ENCODE measurements at regions not wholly inside any gene's neighbourhood (a gene's known extent, or its start where the extent isn't known, plus 50 kb on each side); places are given as distances from the start of the nearest gene placed in this dataset.

GRCh38 chr1:4215391-4215790, 315.3 kb upstream of the C1orf174 start:
- H4K20me1 ChIP-seq (ENCODE audit: low read depth, low read length): no peaks in the 10 kb centered on the region
- H3K79me2 ChIP-seq (ENCODE audit: insufficient read depth, low read length): no peaks in the 10 kb centered on the region
- no peaks in the 10 kb centered on the region for H3K36me3 ChIP-seq (ENCODE audit: low read length)
- no peak overlapping the region for H3K4me3 ChIP-seq (ENCODE audit: insufficient read depth, low read length, poor library complexity, severe bottlenecking)
- no peaks in the 10 kb centered on the region for H3K9me2 ChIP-seq (replicated peaks; ENCODE audit: insufficient read depth, low read length)
- no peak overlapping the region for H3K27ac ChIP-seq (ENCODE audit: low read depth, low read length)
- no peaks in the 10 kb centered on the region for H3K27me3 ChIP-seq (ENCODE audit: low read length)
- H3K4me2 ChIP-seq (ENCODE audit: low read depth, low read length, poor library complexity, severe bottlenecking): no peak overlapping the region
- no peak for TF ChIP-seq EZH2phosphoT487 (conservative IDR thresholded peaks at IDR 0.05; ENCODE audit: low read length)
- no peak overlapping the region for H3K9ac ChIP-seq (ENCODE audit: low read length)
- H3F3A ChIP-seq (ENCODE audit: insufficient read depth): no peaks in the 10 kb centered on the region
- H3K9me3 ChIP-seq (ENCODE audit: insufficient read depth, low read length): no peaks in the 10 kb centered on the region
- H2AFZ ChIP-seq (ENCODE audit: low read depth, low read length, severe bottlenecking): no peak overlapping the region

- Histone ChIP-seq H3K4me2 (ENCODE audit: low read depth, low read length, poor library complexity, severe bottlenecking) (no peak overlapping the region), H3K36me3 (ENCODE audit: low read length) (no peaks in the 10 kb centered on the region), H3K9me2 (replicated peaks; ENCODE audit: insufficient read depth, low read length) (no peaks in the 10 kb centered on the region), H3K27ac (ENCODE audit: low read depth, low read length) (no peak overlapping the region), H4K20me1 (ENCODE audit: low read depth, low read length) (no peaks in the 10 kb centered on the region), H3K27me3 (ENCODE audit: low read length) (no peaks in the 10 kb centered on the region), H3K9ac (ENCODE audit: low read length) (no peak overlapping the region), H3K4me3 (ENCODE audit: insufficient read depth, low read length, poor library complexity, severe bottlenecking) (no peak overlapping the region), H3K9me3 (ENCODE audit: insufficient read depth, low read length) (no peaks in the 10 kb centered on the region), H3F3A (ENCODE audit: insufficient read depth) (no peaks in the 10 kb centered on the region), H3K79me2 (ENCODE audit: insufficient read depth, low read length) (no peaks in the 10 kb centered on the region), H2AFZ (ENCODE audit: low read depth, low read length, severe bottlenecking) (no peak overlapping the region)
- TF ChIP-seq CTCF (IDR thresholded peaks at IDR 0.05; ENCODE audit: insufficient read depth, low read length, poor library complexity, severe bottlenecking) (no peak), EZH2phosphoT487 (conservative IDR thresholded peaks at IDR 0.05; ENCODE audit: low read length) (no peak)
These were observed 316.2 kb upstream of the C1orf174 start for GRCh38 chr1:4216231-4216630.

- TF ChIP-seq CTCF (IDR thresholded peaks at IDR 0.05; ENCODE audit: insufficient read depth, low read length, poor library complexity, severe bottlenecking) (no peak), EZH2phosphoT487 (conservative IDR thresholded peaks at IDR 0.05; ENCODE audit: low read length) (no peak)
- H3K36me3 ChIP-seq (ENCODE audit: low read length): no peaks in the 10 kb centered on the region
- no peak overlapping the region for H3K9ac ChIP-seq (ENCODE audit: low read length)
- H3K9me2 ChIP-seq (replicated peaks; ENCODE audit: insufficient read depth, low read length): no peaks in the 10 kb centered on the region
- H3K27ac ChIP-seq (ENCODE audit: low read depth, low read length): no peak overlapping the region
- no peak overlapping the region for H3K4me2 ChIP-seq (ENCODE audit: low read depth, low read length, poor library complexity, severe bottlenecking)
- no peak overlapping the region for H3K4me3 ChIP-seq (ENCODE audit: insufficient read depth, low read length, poor library complexity, severe bottlenecking)
- no peaks in the 10 kb centered on the region for H3K9me3 ChIP-seq (ENCODE audit: insufficient read depth, low read length)
- H2AFZ ChIP-seq (ENCODE audit: low read depth, low read length, severe bottlenecking): no peak overlapping the region
- H4K20me1 ChIP-seq (ENCODE audit: low read depth, low read length): no peaks in the 10 kb centered on the region
- no peaks in the 10 kb centered on the region for H3F3A ChIP-seq (ENCODE audit: insufficient read depth)
- no peaks in the 10 kb centered on the region for H3K27me3 ChIP-seq (ENCODE audit: low read length)
- H3K79me2 ChIP-seq (ENCODE audit: insufficient read depth, low read length): no peaks in the 10 kb centered on the region
These were observed 318.5 kb upstream of the C1orf174 start for GRCh38 chr1:4218619-4219018.

GRCh38 chr1:4219111-4219510, 319.0 kb upstream of the C1orf174 start:
- TF ChIP-seq EZH2phosphoT487 (conservative IDR thresholded peaks at IDR 0.05; ENCODE audit: low read length) (no peak), CTCF (IDR thresholded peaks at IDR 0.05; ENCODE audit: insufficient read depth, low read length, poor library complexity, severe bottlenecking) (no peak)
- H3K9me2 ChIP-seq (replicated peaks; ENCODE audit: insufficient read depth, low read length): no peaks in the 10 kb centered on the region
- no peak overlapping the region for H3K4me2 ChIP-seq (ENCODE audit: low read depth, low read length, poor library complexity, severe bottlenecking)
- no peak overlapping the region for H3K27ac ChIP-seq (ENCODE audit: low read depth, low read length)
- no peak overlapping the region for H3K9ac ChIP-seq (ENCODE audit: low read length)
- H3K27me3 ChIP-seq (ENCODE audit: low read length): no peaks in the 10 kb centered on the region
- no peaks in the 10 kb centered on the region for H3K36me3 ChIP-seq (ENCODE audit: low read length)
- H3K79me2 ChIP-seq (ENCODE audit: insufficient read depth, low read length): no peaks in the 10 kb centered on the region
- no peaks in the 10 kb centered on the region for H4K20me1 ChIP-seq (ENCODE audit: low read depth, low read length)
- H2AFZ ChIP-seq (ENCODE audit: low read depth, low read length, severe bottlenecking): no peak overlapping the region
- H3K9me3 ChIP-seq (ENCODE audit: insufficient read depth, low read length): no peaks in the 10 kb centered on the region
- no peaks in the 10 kb centered on the region for H3F3A ChIP-seq (ENCODE audit: insufficient read depth)
- no peak overlapping the region for H3K4me3 ChIP-seq (ENCODE audit: insufficient read depth, low read length, poor library complexity, severe bottlenecking)
